SK-N-SH treated with all-trans-retinoic acid at 6 μM for 48 hours (cell line): ENCODE measurements at regions not wholly inside any gene's neighbourhood (a gene's known extent, or its start where the extent isn't known, plus 50 kb on each side); places are given as distances from the start of the nearest gene placed in this dataset.

Source experiments
- ARNTL ChIP-seq: fragments of 450-650 bp; formaldehyde crosslinking; IDR thresholded peaks from 2 replicates; pipeline ENCODE4 v1.5.0; 2020; ENCODE audit warnings: low read depth, mild to moderate bottlenecking, moderate library complexity, borderline replicate concordance
- CSDC2 ChIP-seq: fragments of 250-450 bp; sonication (Bioruptor Pico); IDR thresholded peaks from 2 replicates; pipeline ENCODE4 v1.5.0; 2020; ENCODE audit warnings: mild to moderate bottlenecking, moderate library complexity
- TCF4 ChIP-seq: fragments of 250-450 bp; sonication (Bioruptor Pico); IDR thresholded peaks from 2 replicates; pipeline ENCODE4 v1.8.0; 2021; ENCODE audit warnings: mild to moderate bottlenecking, moderate library complexity, borderline replicate concordance
- ZFP3 ChIP-seq: fragments of 250-450 bp; sonication (Bioruptor Pico); IDR thresholded peaks from 2 replicates; pipeline ENCODE4 v1.5.0; 2020; ENCODE audit warnings: mild to moderate bottlenecking, moderate library complexity

DNA sequence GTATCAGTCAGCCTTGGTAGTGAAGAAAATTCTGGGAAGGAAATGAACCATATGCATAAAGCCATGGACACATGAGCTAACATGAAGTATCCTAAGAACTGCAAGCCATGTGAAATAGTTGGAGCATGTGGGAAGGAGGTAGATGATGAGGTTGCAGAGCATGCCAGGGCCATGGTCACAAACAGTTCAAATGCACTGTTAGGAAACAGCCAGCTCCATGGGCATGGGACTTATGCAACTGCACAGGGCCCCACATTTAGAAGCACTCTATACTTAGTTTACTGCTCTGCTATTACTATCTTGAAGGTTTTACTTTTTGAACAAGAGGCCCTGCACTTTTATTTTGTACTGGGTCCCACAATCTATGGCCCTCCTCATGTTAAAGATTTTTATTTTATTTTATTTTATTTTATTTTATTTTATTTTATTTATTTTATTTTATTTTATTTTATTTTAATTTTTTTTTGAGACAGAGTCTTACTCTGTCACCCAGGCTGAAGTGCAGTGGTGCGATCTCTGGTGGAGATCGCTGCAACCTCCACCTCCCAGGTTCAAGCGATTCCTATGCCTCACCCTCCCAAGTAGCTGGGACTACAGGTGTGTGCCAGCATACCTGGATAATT lies 169.1 kb downstream of the IBTK start:
- TF ChIP-seq ARNTL (no peak), ZFP3 (CRISPR knock-in tag) (no peak), CSDC2 (CRISPR knock-in tag) (no peak), TCF4 (CRISPR knock-in tag) (no peak)
